A673 (cell line): ENCODE measurements at regions not wholly inside any gene's neighbourhood (a gene's known extent, or its start where the extent isn't known, plus 50 kb on each side); places are given as distances from the start of the nearest gene placed in this dataset.
"Not testable (repeated sequence)": the region's sequence is repeated elsewhere in the genome, so short reads cannot be mapped to it uniquely, and the experiment has no call there.

Experiments
- BruUV-seq: library from RNA; stranded (reverse); fragments of 400-500 nt; replicated peaks from 2 replicates; lab custom pipeline; 2021; lab: Mats Ljungman, UMichigan
- CTCF ChIA-PET: fragments of 300-600 bp; sonication (Branson Sonifier 250); formaldehyde crosslinking; loops from one replicate; lab custom pipeline; 2022; ENCODE audit warnings: antibody characterized with exemption; lab: Charles Lee
- POLR2A ChIA-PET: fragments of 300-600 bp; sonication (Branson Sonifier 250); formaldehyde crosslinking; loops from one replicate; lab custom pipeline; 2022; ENCODE audit warnings: antibody characterized with exemption; ENCODE audit not compliant: low non-redundant PET; lab: Charles Lee
- DNase-seq: peaks from one replicate; pipeline ENCODE4 v3.0.0-alpha.2; 2015; ENCODE audit warnings: low spot score
- H3K27ac ChIP-seq: fragments of 200-600 bp; sonication (generic); 2 replicates; pipeline ENCODE4 v1.5.1; 2016; ENCODE audit warnings: mixed run types, low read depth, mild to moderate bottlenecking, mixed read lengths, antibody characterized with exemption, low read length; ENCODE audit not compliant: poor library complexity, severe bottlenecking
- H3K27me3 ChIP-seq: fragments of 200-600 bp; sonication (generic); replicated peaks from 2 replicates; pipeline ENCODE4 v1.6.1; 2017; ENCODE audit warnings: mixed run types, low read depth, mild to moderate bottlenecking, mixed read lengths, antibody characterized with exemption, low read length; ENCODE audit not compliant: insufficient read depth, poor library complexity
- H3K36me3 ChIP-seq: fragments of 200-600 bp; sonication (generic); 2 replicates; pipeline ENCODE4 v1.6.1; 2016; ENCODE audit warnings: mixed run types, mild to moderate bottlenecking, mixed read lengths, antibody characterized with exemption, low read length; ENCODE audit not compliant: insufficient read depth, poor library complexity, severe bottlenecking
- H3K4me1 ChIP-seq: fragments of 200-600 bp; sonication (generic); 2 replicates; pipeline ENCODE4 v1.6.1; 2017; ENCODE audit warnings: mixed run types, mild to moderate bottlenecking, mixed read lengths, antibody characterized with exemption, low read length; ENCODE audit not compliant: insufficient read depth, poor library complexity, severe bottlenecking
- H3K4me3 ChIP-seq: fragments of 200-600 bp; sonication (generic); 2 replicates; pipeline ENCODE4 v1.5.1; 2016; ENCODE audit warnings: low read depth, mixed run types, mild to moderate bottlenecking, mixed read lengths, low read length; ENCODE audit not compliant: poor library complexity, severe bottlenecking
- H3K9me3 ChIP-seq: fragments of 200-600 bp; sonication (generic); 2 replicates; pipeline ENCODE4 v1.6.1; 2016; ENCODE audit warnings: mixed run types, low read depth, mild to moderate bottlenecking, mixed read lengths, antibody characterized with exemption, low read length; ENCODE audit not compliant: poor library complexity, severe bottlenecking
- intact Hi-C: fragments of 100-400 bp; cut with micrococcal nuclease; formaldehyde crosslinking; loops from one replicate; pipeline ENCODE4 v1.10.0; 2022; ENCODE audit not compliant: unreplicated experiment

GRCh38 chr1:146770998-146771397, 167.1 kb upstream of the NBPF12 start:
- CTCF ChIA-PET, BruUV-seq, intact Hi-C loops, H3K27ac ChIP-seq, H3K27me3 ChIP-seq, H3K36me3 ChIP-seq, H3K4me3 ChIP-seq, H3K9me3 ChIP-seq, POLR2A ChIA-PET, H3K4me1 ChIP-seq, DNase-seq: not testable (repeated sequence)

- H3K36me3 ChIP-seq, H3K4me3 ChIP-seq, H3K27me3 ChIP-seq, POLR2A ChIA-PET, H3K9me3 ChIP-seq, H3K4me1 ChIP-seq, DNase-seq, H3K27ac ChIP-seq, CTCF ChIA-PET, BruUV-seq, intact Hi-C loops: not testable (repeated sequence)
Observed at GRCh38 chr1:146763234-146763633, 174.9 kb upstream of the NBPF12 start.

- intact Hi-C loops, H3K9me3 ChIP-seq, DNase-seq, CTCF ChIA-PET, POLR2A ChIA-PET, BruUV-seq, H3K27me3 ChIP-seq, H3K36me3 ChIP-seq, H3K4me3 ChIP-seq, H3K4me1 ChIP-seq, H3K27ac ChIP-seq: not testable (repeated sequence)
Observed at GRCh38 chr1:146756858-146757257, 181.3 kb upstream of the NBPF12 start.

GRCh38 chr1:146748686-146749085, 189.4 kb upstream of the NBPF12 start:
- POLR2A ChIA-PET, H3K4me1 ChIP-seq, intact Hi-C loops, H3K27me3 ChIP-seq, H3K36me3 ChIP-seq, H3K27ac ChIP-seq, DNase-seq, H3K9me3 ChIP-seq, BruUV-seq, CTCF ChIA-PET, H3K4me3 ChIP-seq: not testable (repeated sequence)

- intact Hi-C loops: not testable (repeated sequence)
Observed at GRCh38 chr1:146731981-146732680, 206.0 kb upstream of the NBPF12 start.

GRCh38 chr1:146729642-146730344, 208.3 kb upstream of the NBPF12 start:
- H3K4me1 ChIP-seq, POLR2A ChIA-PET, H3K36me3 ChIP-seq, DNase-seq, intact Hi-C loops, CTCF ChIA-PET, H3K9me3 ChIP-seq, H3K27me3 ChIP-seq, BruUV-seq, H3K27ac ChIP-seq, H3K4me3 ChIP-seq: not testable (repeated sequence)

More at GRCh38 chr1:146731981-146732680, 206.0 kb upstream of the NBPF12 start:
- BruUV-seq, H3K27me3 ChIP-seq, CTCF ChIA-PET, H3K9me3 ChIP-seq, H3K36me3 ChIP-seq, H3K4me1 ChIP-seq, POLR2A ChIA-PET, H3K4me3 ChIP-seq, H3K27ac ChIP-seq, DNase-seq: not testable (repeated sequence)

- H3K27ac ChIP-seq, BruUV-seq, H3K9me3 ChIP-seq, intact Hi-C loops, H3K4me3 ChIP-seq, CTCF ChIA-PET, POLR2A ChIA-PET, H3K36me3 ChIP-seq, H3K4me1 ChIP-seq, DNase-seq, H3K27me3 ChIP-seq: not testable (repeated sequence)
Observed at GRCh38 chr1:146715054-146715453, 223.1 kb upstream of the NBPF12 start.
